Body of pancreas (tissue), 4 donors: ENCODE measurements at regions not wholly inside any gene's neighbourhood (a gene's known extent, or its start where the extent isn't known, plus 50 kb on each side); places are given as distances from the start of the nearest gene placed in this dataset.

Source experiments
- CTCF ChIP-seq, 7 experiments: fragments of 450-650 bp in 4 of 7; fragments of 200-600 bp in 3 of 7; sonication (generic) in 3 of 7; IDR thresholded peaks; one replicate each; pipeline ENCODE4 v1.5.1; 2016 to 2019; ENCODE audit warnings: antibody characterized with exemption in 7 of 7
- POLR2A ChIP-seq, 3 donors: fragments of 450-650 bp; IDR thresholded peaks; one replicate each; pipeline ENCODE4 v1.6.1; 2016; ENCODE audit warnings: antibody characterized with exemption in 3 of 3, mild to moderate bottlenecking in 2 of 3

GRCh38 chrX:94977986-94978385, 1304.0 kb downstream of the FAM133A start:
- no peak for TF ChIP-seq POLR2A (IDR thresholded peaks at IDR 0.05)
- no peak for TF ChIP-seq CTCF (IDR thresholded peaks at IDR 0.05)
